H9 (cell line): ENCODE measurements at regions not wholly inside any gene's neighbourhood (a gene's known extent, or its start where the extent isn't known, plus 50 kb on each side); places are given as distances from the start of the nearest gene placed in this dataset.

Experiments
- DNase-seq: peaks from one replicate; pipeline ENCODE4 v3.0.0-alpha.2; 2017
- H2AFZ ChIP-seq: one replicate; pipeline ENCODE4 v1.6.1; 2013; ENCODE audit warnings: mild to moderate bottlenecking, low read length, control low read depth, moderate library complexity
- H2AK5ac ChIP-seq: 2 replicates; pipeline ENCODE4 v1.6.1; 2013; ENCODE audit warnings: low read length, control low read depth, mixed read lengths; ENCODE audit not compliant: insufficient read length
- H2BK120ac ChIP-seq: one replicate; pipeline ENCODE4 v1.6.1; 2013; ENCODE audit warnings: low read depth, mild to moderate bottlenecking, low read length, control low read depth, inconsistent platforms; ENCODE audit not compliant: poor library complexity, severe bottlenecking
- H2BK12ac ChIP-seq: 2 replicates; pipeline ENCODE4 v1.6.1; 2013; ENCODE audit warnings: low read length, control low read depth, mixed read lengths, low read depth; ENCODE audit not compliant: insufficient read length
- H2BK15ac ChIP-seq: 2 replicates; pipeline ENCODE4 v1.6.1; 2013; ENCODE audit warnings: low read depth, low read length, control low read depth
- H2BK20ac ChIP-seq: one replicate; pipeline ENCODE4 v1.6.1; 2013; ENCODE audit warnings: low read depth, mild to moderate bottlenecking, low read length, control low read depth, inconsistent platforms; ENCODE audit not compliant: poor library complexity, severe bottlenecking
- H2BK5ac ChIP-seq: 2 replicates; pipeline ENCODE4 v1.6.1; 2013; ENCODE audit warnings: low read length, control low read depth, mixed read lengths; ENCODE audit not compliant: insufficient read length
- H3K14ac ChIP-seq: 2 replicates; pipeline ENCODE4 v1.6.1; 2013; ENCODE audit warnings: low read length, control low read depth; ENCODE audit not compliant: insufficient read depth
- H3K18ac ChIP-seq: 2 replicates; pipeline ENCODE4 v1.6.1; 2013; ENCODE audit warnings: low read depth, mild to moderate bottlenecking, mixed read lengths, low read length, control low read depth; ENCODE audit not compliant: insufficient read length
- H3K23ac ChIP-seq: 2 replicates; pipeline ENCODE4 v1.6.1; 2013; ENCODE audit warnings: low read length, control low read depth, mixed read lengths, low read depth; ENCODE audit not compliant: insufficient read length
- H3K23me2 ChIP-seq: 2 replicates; pipeline ENCODE4 v1.6.1; 2013; ENCODE audit warnings: low read depth, mild to moderate bottlenecking, mixed read lengths, low read length, control low read depth; ENCODE audit not compliant: insufficient read length, poor library complexity, severe bottlenecking
- H3K27ac ChIP-seq: 2 replicates; pipeline ENCODE4 v1.5.1; 2013; ENCODE audit warnings: low read length, control low read depth, mixed read lengths, low read depth; ENCODE audit not compliant: insufficient read length
- H3K27me3 ChIP-seq: 2 replicates; pipeline ENCODE4 v1.6.1; 2013; ENCODE audit warnings: low read length, control low read depth, inconsistent platforms; ENCODE audit not compliant: insufficient read depth
- H3K4ac ChIP-seq: 2 replicates; pipeline ENCODE4 v1.6.1; 2013; ENCODE audit warnings: low read depth, mild to moderate bottlenecking, control low read depth, inconsistent platforms, low read length, moderate library complexity
- H3K4me1 ChIP-seq: 2 replicates; pipeline ENCODE4 v1.6.1; 2013; ENCODE audit warnings: low read length, control low read depth, inconsistent platforms; ENCODE audit not compliant: insufficient read depth
- H3K4me2 ChIP-seq: 2 replicates; pipeline ENCODE4 v1.6.1; 2013; ENCODE audit warnings: low read length, control low read depth, mixed read lengths; ENCODE audit not compliant: insufficient read length, insufficient read depth
- H3K56ac ChIP-seq: 2 replicates; pipeline ENCODE4 v1.6.1; 2013; ENCODE audit warnings: low read depth, mild to moderate bottlenecking, mixed read lengths, low read length, control low read depth; ENCODE audit not compliant: insufficient read length
- H3K79me1 ChIP-seq: 2 replicates; pipeline ENCODE4 v1.6.1; 2013; ENCODE audit warnings: low read depth, mild to moderate bottlenecking, moderate library complexity, low read length, control low read depth, inconsistent platforms; ENCODE audit not compliant: insufficient read depth, poor library complexity, severe bottlenecking
- H3K79me2 ChIP-seq: 2 replicates; pipeline ENCODE4 v1.6.1; 2013; ENCODE audit warnings: low read length, control low read depth, inconsistent platforms; ENCODE audit not compliant: insufficient read depth
- H3K9ac ChIP-seq: 2 replicates; pipeline ENCODE4 v1.6.1; 2013; ENCODE audit warnings: low read length, control low read depth, mixed read lengths; ENCODE audit not compliant: insufficient read length; ENCODE audit errors: extremely low read depth
- H3K9me3 ChIP-seq: one replicate; pipeline ENCODE4 v1.6.1; 2013; ENCODE audit warnings: low read depth, low read length, inconsistent platforms; ENCODE audit not compliant: control insufficient read depth
- H3T11ph ChIP-seq: one replicate; pipeline ENCODE4 v1.6.1; 2013; ENCODE audit warnings: mild to moderate bottlenecking, low read length, control low read depth, inconsistent platforms
- H4K20me1 ChIP-seq: one replicate; pipeline ENCODE4 v1.6.1; 2013; ENCODE audit not compliant: control insufficient read depth, insufficient read length, insufficient read depth
- H4K5ac ChIP-seq: 2 replicates; pipeline ENCODE4 v1.6.1; 2013; ENCODE audit warnings: low read depth, mild to moderate bottlenecking, mixed read lengths, low read length, control low read depth; ENCODE audit not compliant: insufficient read length
- H4K8ac ChIP-seq: replicated peaks from 2 replicates; pipeline ENCODE4 v1.6.1; 2013; ENCODE audit warnings: low read length, control low read depth, mixed read lengths, low read depth; ENCODE audit not compliant: insufficient read length
- H4K91ac ChIP-seq: 2 replicates; pipeline ENCODE4 v1.6.1; 2013; ENCODE audit warnings: low read depth, mild to moderate bottlenecking, moderate library complexity, mixed read lengths, low read length, control low read depth; ENCODE audit not compliant: insufficient read length
- H3K27ac Mint-ChIP-seq, 3 experiments: 2 replicates in 2 of 3; 3 replicates in 1 of 3; pipeline ENCODE4 v1.8.0; 2020 to 2021; ENCODE audit warnings: mixed read lengths in 3 of 3, mild to moderate bottlenecking in 1 of 3, moderate library complexity in 1 of 3
- H3K27me3 Mint-ChIP-seq: 2 replicates; pipeline ENCODE4 v1.8.0; 2021; ENCODE audit warnings: low read depth, mild to moderate bottlenecking, moderate library complexity, mixed read lengths
- H3K36me3 Mint-ChIP-seq, 3 experiments: 2 replicates in 2 of 3; 3 replicates in 1 of 3; pipeline ENCODE4 v1.8.0; 2020 to 2021; ENCODE audit warnings: low read depth in 3 of 3, mixed read lengths in 3 of 3; ENCODE audit not compliant: insufficient read depth in 1 of 3
- H3K4me1 Mint-ChIP-seq, 2 experiments: 2 replicates each; pipeline ENCODE4 v1.8.0; 2020; ENCODE audit warnings: mixed read lengths in 2 of 2
- H3K4me3 Mint-ChIP-seq, 2 experiments: 2 replicates in 1 of 2; 3 replicates in 1 of 2; pipeline ENCODE4 v1.8.0; 2020 to 2021; ENCODE audit warnings: mild to moderate bottlenecking in 2 of 2, mixed read lengths in 2 of 2, moderate library complexity in 1 of 2
- H3K9me3 Mint-ChIP-seq, 2 experiments: 2 replicates in 1 of 2; 3 replicates in 1 of 2; pipeline ENCODE4 v1.8.0; 2020; ENCODE audit warnings: mild to moderate bottlenecking in 2 of 2, mixed read lengths in 2 of 2, moderate library complexity in 1 of 2
- WGBS: extraction: QIAGEN DNeasy Blood & Tissue Kit; methylation state at CpG from one replicate; pipeline ENCODE4 v1.1.7; 2013; ENCODE audit warnings: missing lambda C conversion rate, low lambda C conversion rate, mixed read lengths; ENCODE audit not compliant: insufficient read length; ENCODE audit errors: extremely low coverage; 5-methylcytosine and 5-hydroxymethylcytosine counted together
- TF ChIP-seq, protein P1 (sequence below): fragments of 200-600 bp; sonication (generic); conservative IDR thresholded peaks from 3 replicates; pipeline ENCODE4 v1.8.0; 2021; ENCODE audit warnings: antibody characterized with exemption, mild to moderate bottlenecking

- no peak overlapping the region for H4K8ac ChIP-seq
- no peak overlapping the region for H2BK12ac ChIP-seq
- no peak overlapping the region for H2AK5ac ChIP-seq
- no peak overlapping the region for H2BK20ac ChIP-seq
- peaks cover 2% of the 10 kb centered on the region; the same call in 1 of the 2 replicates for H3K79me2 ChIP-seq
- no peak overlapping the region for H3K27ac ChIP-seq
- H4K5ac ChIP-seq, result no peak overlapping the region
- H3K9ac ChIP-seq, result no peak overlapping the region
- Mint-ChIP-seq H3K36me3 (peaks cover 0 to 13% (median 3%) of the 10 kb centered on the region in 3 experiments; a peak in 4 of 7 replicates), H3K4me1 (peaks cover 20 to 23% of the 10 kb centered on the region in 2 experiments), H3K27ac (peak overlapping the region; percentile 3 to 59 (median 39); a peak in 6 of 7 replicates), H3K4me3 (no peak overlapping the region), H3K27me3 (no peaks in the 10 kb centered on the region), H3K9me3 (peaks cover 0 to 4% of the 10 kb centered on the region in 2 experiments; a peak in 1 of 5 replicates)
- TF ChIP-seq, protein P1, sequence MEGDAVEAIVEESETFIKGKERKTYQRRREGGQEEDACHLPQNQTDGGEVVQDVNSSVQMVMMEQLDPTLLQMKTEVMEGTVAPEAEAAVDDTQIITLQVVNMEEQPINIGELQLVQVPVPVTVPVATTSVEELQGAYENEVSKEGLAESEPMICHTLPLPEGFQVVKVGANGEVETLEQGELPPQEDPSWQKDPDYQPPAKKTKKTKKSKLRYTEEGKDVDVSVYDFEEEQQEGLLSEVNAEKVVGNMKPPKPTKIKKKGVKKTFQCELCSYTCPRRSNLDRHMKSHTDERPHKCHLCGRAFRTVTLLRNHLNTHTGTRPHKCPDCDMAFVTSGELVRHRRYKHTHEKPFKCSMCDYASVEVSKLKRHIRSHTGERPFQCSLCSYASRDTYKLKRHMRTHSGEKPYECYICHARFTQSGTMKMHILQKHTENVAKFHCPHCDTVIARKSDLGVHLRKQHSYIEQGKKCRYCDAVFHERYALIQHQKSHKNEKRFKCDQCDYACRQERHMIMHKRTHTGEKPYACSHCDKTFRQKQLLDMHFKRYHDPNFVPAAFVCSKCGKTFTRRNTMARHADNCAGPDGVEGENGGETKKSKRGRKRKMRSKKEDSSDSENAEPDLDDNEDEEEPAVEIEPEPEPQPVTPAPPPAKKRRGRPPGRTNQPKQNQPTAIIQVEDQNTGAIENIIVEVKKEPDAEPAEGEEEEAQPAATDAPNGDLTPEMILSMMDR, result no peak
- no peak overlapping the region for H3T11ph ChIP-seq
- H2BK15ac ChIP-seq, result no peak overlapping the region
- no peak overlapping the region for H4K91ac ChIP-seq
- H3K4me1 ChIP-seq, result no peaks in the 10 kb centered on the region
- H3K27me3 ChIP-seq, result no peaks in the 10 kb centered on the region
- H3K4ac ChIP-seq, result no peak overlapping the region
- H4K20me1 ChIP-seq, result no peaks in the 10 kb centered on the region
- no peak overlapping the region for H3K56ac ChIP-seq
- H2BK5ac ChIP-seq, result no peak overlapping the region
- H3K14ac ChIP-seq, result no peak overlapping the region; the same call in 1 of the 2 replicates
- no peaks in the 10 kb centered on the region for H3K23me2 ChIP-seq
- no peak overlapping the region for H2BK120ac ChIP-seq
- H3K4me2 ChIP-seq, result no peak overlapping the region
- H3K9me3 ChIP-seq, result no peaks in the 10 kb centered on the region
- H3K23ac ChIP-seq, result no peak overlapping the region
- H2AFZ ChIP-seq, result no peak overlapping the region
- no peak overlapping the region for H3K18ac ChIP-seq
- WGBS, result no CpG with 5 or more reads among the region's 15 CpGs
- H3K79me1 ChIP-seq, result no peaks in the 10 kb centered on the region
- peak; percentile 36 for DNase-seq
Observed at GRCh38 chr17:77328823-77329740, 188.3 kb downstream of the SEC14L1 start.
